Lung (tissue), 11 donors: ENCODE measurements at regions not wholly inside any gene's neighbourhood (a gene's known extent, or its start where the extent isn't known, plus 50 kb on each side); places are given as distances from the start of the nearest gene placed in this dataset.

Experiments used
- ATAC-seq: fragments of 200-7000 bp; cut with Tn5 transposase; one replicate; pipeline ENCODE4 v1.9.1; 2020; ENCODE audit warnings: moderate number of reproducible peaks; ENCODE audit not compliant: insufficient read depth, low FRiP score
- DNase-seq, 3 donors: peaks; one replicate each; pipeline ENCODE4 v3.0.0-alpha.2; 2013 to 2017
- H3K27ac ChIP-seq, 2 donors: one replicate each; pipeline ENCODE4 v1.5.1; 2013; ENCODE audit warnings: mild to moderate bottlenecking in 2 of 2, moderate library complexity in 2 of 2, control low read depth in 1 of 2, inconsistent platforms in 1 of 2, low read depth in 1 of 2, low read length in 1 of 2
- H3K27me3 ChIP-seq, 3 donors: one replicate each; pipeline ENCODE4 v1.5.1; 2013; ENCODE audit warnings: low read length in 2 of 3; ENCODE audit not compliant: control insufficient read depth in 3 of 3, insufficient read depth in 3 of 3
- H3K36me3 ChIP-seq, 4 donors: one replicate each; pipeline ENCODE4 v1.5.1; 2013; ENCODE audit warnings: low read length in 4 of 4, mild to moderate bottlenecking in 1 of 4, moderate library complexity in 1 of 4; ENCODE audit not compliant: control insufficient read depth in 4 of 4, insufficient read depth in 4 of 4
- H3K4me1 ChIP-seq, 5 donors: one replicate each; pipeline ENCODE4 v1.5.1; 2013; ENCODE audit warnings: low read length in 5 of 5, mild to moderate bottlenecking in 2 of 5, moderate library complexity in 1 of 5; ENCODE audit not compliant: control insufficient read depth in 5 of 5, insufficient read depth in 5 of 5
- H3K4me3 ChIP-seq: one replicate; pipeline ENCODE4 v1.5.1; 2013; ENCODE audit warnings: mild to moderate bottlenecking, control low read depth, moderate library complexity
- H3K9ac ChIP-seq, 2 donors: one replicate each; pipeline ENCODE4 v1.5.1; 2013; ENCODE audit warnings: low read length in 2 of 2, control low read depth in 1 of 2; ENCODE audit not compliant: insufficient read depth in 1 of 2
- H3K9me3 ChIP-seq, 4 donors: one replicate each; pipeline ENCODE4 v1.5.1; 2013; ENCODE audit warnings: low read length in 3 of 4, mild to moderate bottlenecking in 1 of 4, moderate library complexity in 1 of 4; ENCODE audit not compliant: control insufficient read depth in 4 of 4, insufficient read depth in 3 of 4
- CTCF ChIP-seq: IDR thresholded peaks from 2 replicates; pipeline ENCODE4 v1.5.1; 2012; ENCODE audit warnings: mild to moderate bottlenecking; ENCODE audit errors: control extremely low read depth, extremely low read depth
- WGBS, 2 donors: extraction: QIAGEN DNeasy Blood & Tissue Kit; methylation state at CpG; one replicate each; pipeline ENCODE4 v1.1.7; 2013; 5-methylcytosine and 5-hydroxymethylcytosine counted together
- donor health status: control.
- donor health status: control.
- donor health status: Bipolar disorder and iron deficiency.
- donor health status: healthy.
- donor health status: DM: yes; HTN: yes; CAD: no.

DNA sequence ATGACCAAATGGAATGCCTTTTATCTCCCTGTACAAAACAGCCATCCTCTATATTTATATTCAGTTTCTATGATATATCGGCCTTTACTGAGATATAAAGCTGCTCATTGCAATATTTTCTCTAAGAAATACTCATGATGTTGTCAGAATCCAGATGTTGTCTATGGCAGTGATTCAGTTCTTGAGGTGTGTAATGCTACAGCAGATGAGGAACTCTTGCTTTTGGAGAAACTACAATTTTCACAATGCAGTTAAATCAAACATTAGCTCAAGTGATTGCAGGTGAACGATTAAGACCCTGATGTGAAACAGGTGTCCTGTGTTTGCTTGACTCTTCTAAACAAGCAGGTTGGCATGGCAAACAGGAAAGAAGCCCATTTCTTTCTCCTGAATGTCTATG is 256.2 kb upstream of the CDH20 start:
- no peaks in the 10 kb centered on the region for H3K9me3 ChIP-seq
- no peak overlapping the region for H3K27ac ChIP-seq
- no peaks in the 10 kb centered on the region for H3K36me3 ChIP-seq
- TF ChIP-seq CTCF: no peak
- WGBS, 2 donors: 87 to 95% methylated on average over 2 of the region's 2 CpGs
- no peak overlapping the region for H3K9ac ChIP-seq
- H3K4me3 ChIP-seq: no peak overlapping the region
- DNase-seq (no peak), ATAC-seq (no peak)
- no peaks in the 10 kb centered on the region for H3K4me1 ChIP-seq
- no peaks in the 10 kb centered on the region for H3K27me3 ChIP-seq

DNA sequence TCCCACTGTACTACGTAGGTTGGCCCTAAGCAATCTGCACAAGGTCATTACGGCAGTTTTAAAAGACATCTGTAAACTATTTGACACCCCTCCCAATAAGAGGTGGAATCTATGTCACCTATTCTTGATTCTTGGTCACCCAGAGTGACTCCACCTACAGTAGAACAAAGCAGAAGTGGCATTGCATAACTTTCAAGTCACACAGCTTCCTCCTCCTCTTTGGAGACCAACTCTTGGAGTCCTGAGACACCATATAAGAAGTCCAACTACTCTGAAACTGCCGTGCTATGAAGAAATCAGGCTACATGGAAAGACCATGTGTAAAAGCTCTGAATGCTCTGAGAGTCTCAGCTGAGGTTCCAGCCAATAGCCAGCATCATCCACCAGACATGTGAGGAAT is 253.5 kb upstream of the CDH20 start:
- Histone ChIP-seq H3K9ac (no peak overlapping the region), H3K27me3 (no peaks in the 10 kb centered on the region), H3K27ac (no peak overlapping the region), H3K9me3 (no peaks in the 10 kb centered on the region), H3K4me1 (no peaks in the 10 kb centered on the region), H3K36me3 (no peaks in the 10 kb centered on the region), H3K4me3 (no peak overlapping the region)
- ATAC-seq: no peak
- TF ChIP-seq CTCF: no peak
- no peak for DNase-seq
- WGBS, 2 donors: 73 to 81% methylated on average over 3 of the region's 3 CpGs

DNA sequence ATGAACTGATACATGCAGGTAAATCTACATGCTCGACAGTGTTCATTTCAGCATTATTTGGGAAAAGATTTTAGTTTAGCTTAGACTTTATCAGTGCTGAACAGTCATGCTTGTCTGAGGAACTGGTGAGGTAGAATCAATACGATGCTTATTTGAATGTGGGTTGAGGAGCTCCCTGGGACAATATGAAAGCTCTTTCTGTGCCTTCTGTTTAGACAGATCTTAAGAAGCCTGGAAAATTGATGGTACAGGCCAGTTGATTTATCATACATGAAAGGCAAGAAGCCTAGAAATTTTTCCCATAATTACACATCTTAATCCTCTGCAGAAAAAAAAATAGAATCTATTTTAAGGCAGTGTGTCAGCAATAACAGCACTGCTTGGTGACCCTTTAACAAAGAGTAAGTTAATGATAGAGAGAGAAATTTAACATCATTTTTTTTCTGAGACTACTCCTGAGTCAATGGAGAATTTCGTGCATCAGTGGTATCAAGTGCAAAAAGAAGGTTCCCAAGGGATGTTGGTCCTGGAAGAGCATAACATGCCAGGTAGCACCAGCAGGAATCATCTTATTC is 252.2 kb upstream of the CDH20 start:
- no peaks in the 10 kb centered on the region for H3K4me1 ChIP-seq
- ATAC-seq (no peak), DNase-seq (no peak)
- H3K4me3 ChIP-seq: no peak overlapping the region
- no peak for TF ChIP-seq CTCF
- no peaks in the 10 kb centered on the region for H3K9me3 ChIP-seq
- no peaks in the 10 kb centered on the region for H3K36me3 ChIP-seq
- H3K27me3 ChIP-seq: no peaks in the 10 kb centered on the region
- H3K9ac ChIP-seq: no peak overlapping the region
- 78 to 91% methylated on average over 3 of the region's 3 CpGs for whole genome bisulfite sequencing, 2 donors
- H3K27ac ChIP-seq: no peak overlapping the region

DNA sequence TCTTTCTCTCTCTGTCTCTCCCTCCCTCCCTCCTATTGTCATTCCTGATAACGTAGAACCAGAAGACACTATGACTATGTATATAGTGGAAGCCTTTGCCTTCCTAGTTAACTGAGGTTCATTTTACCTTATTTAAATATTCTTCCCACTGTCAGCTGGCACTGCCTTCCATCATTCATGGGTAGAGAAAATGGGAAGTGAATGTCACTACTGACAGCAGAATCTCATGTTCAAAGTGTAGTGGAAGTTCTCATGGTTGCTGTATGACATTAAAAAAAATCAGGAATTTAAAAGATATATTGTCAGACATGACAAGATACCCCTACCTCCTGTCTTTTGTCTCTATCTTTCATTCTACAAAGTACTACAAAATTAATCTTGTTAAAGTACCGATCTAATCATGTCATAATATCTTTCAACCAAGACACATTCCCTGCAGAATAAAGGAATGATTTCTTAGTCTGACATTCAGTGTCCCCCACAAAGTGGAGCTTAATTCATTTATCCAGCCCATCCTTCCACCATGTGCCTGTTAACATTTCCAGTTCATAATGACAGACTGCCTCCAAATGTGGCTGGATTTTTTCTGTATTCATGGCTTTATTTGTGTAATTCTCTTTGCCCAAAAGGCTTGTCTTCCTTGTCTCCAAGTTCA is 250.1 kb upstream of the CDH20 start:
- Histone ChIP-seq H3K36me3 (no peaks in the 10 kb centered on the region), H3K4me1 (no peaks in the 10 kb centered on the region), H3K9ac (no peak overlapping the region), H3K4me3 (no peak overlapping the region), H3K27ac (no peak overlapping the region), H3K27me3 (no peaks in the 10 kb centered on the region), H3K9me3 (no peaks in the 10 kb centered on the region)
- WGBS, 2 donors: 86% methylated on average over 2 of the region's 2 CpGs
- no peak for TF ChIP-seq CTCF
- no peak for DNase-seq
- no peak for ATAC-seq
